NT2/D1 (cell line): ENCODE measurements at regions not wholly inside any gene's neighbourhood (a gene's known extent, or its start where the extent isn't known, plus 50 kb on each side); places are given as distances from the start of the nearest gene placed in this dataset.

Experiments
- YY1 ChIP-seq: IDR thresholded peaks from 2 replicates; pipeline ENCODE4 v1.6.1; 2011; ENCODE audit not compliant: insufficient read length, insufficient read depth
- ZNF274 ChIP-seq: IDR thresholded peaks from 2 replicates; pipeline ENCODE4 v1.6.1; 2011; ENCODE audit warnings: mild to moderate bottlenecking, low read depth, low read length

- TF ChIP-seq YY1 (no peak), ZNF274 (no peak)
These were observed 426.1 kb downstream of the NUF2 start for GRCh38 chr1:163747855-163748254.
